ENCODE measurements at regions not wholly inside any gene's neighbourhood (a gene's known extent, or its start where the extent isn't known, plus 50 kb on each side); places are given as distances from the start of the nearest gene placed in this dataset.

DNA sequence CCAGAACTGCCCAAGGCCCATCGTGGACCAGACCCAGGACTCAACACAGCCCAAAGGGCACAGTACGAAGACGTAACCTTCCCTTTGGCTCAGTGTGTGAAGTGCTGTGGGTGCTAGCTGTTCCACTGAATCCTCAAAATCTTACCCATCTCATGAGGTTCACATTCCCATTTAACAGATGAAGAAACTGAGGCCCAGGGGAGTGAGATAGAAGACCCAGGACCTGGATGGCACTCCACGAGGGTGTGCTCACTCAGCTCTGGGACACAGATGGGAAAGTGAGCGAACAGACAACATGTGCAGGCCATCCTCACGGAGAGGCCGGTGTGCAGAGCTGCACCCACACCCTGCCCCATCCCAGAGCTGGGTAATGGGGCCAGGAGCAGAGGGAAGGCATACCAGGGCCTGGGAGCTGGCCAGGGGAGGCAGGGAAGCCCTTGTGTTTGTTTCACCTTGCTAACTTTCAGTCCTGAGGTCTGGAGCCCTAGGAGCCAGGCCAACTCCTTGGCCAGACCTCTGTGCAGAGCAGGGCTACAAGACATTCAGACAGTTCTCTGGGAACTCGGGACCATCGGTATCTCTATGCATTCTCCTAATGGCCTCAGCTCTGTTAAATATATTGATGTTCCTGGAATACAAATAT, 100.3 kb upstream of the ZMIZ1 start:
- H3K27me3 ChIP-seq (ENCODE audit: control insufficient read depth, insufficient read depth, low read length) = no peaks in the 10 kb centered on the region
- no peak overlapping the region for H3K4me3 ChIP-seq (ENCODE audit: low read depth, low read length)
- DNase-seq (ENCODE audit: low read depth) = no peak
- H3K36me3 ChIP-seq (ENCODE audit: control insufficient read depth, insufficient read depth, low read length) = no peaks in the 10 kb centered on the region
- TF ChIP-seq, protein P1, sequence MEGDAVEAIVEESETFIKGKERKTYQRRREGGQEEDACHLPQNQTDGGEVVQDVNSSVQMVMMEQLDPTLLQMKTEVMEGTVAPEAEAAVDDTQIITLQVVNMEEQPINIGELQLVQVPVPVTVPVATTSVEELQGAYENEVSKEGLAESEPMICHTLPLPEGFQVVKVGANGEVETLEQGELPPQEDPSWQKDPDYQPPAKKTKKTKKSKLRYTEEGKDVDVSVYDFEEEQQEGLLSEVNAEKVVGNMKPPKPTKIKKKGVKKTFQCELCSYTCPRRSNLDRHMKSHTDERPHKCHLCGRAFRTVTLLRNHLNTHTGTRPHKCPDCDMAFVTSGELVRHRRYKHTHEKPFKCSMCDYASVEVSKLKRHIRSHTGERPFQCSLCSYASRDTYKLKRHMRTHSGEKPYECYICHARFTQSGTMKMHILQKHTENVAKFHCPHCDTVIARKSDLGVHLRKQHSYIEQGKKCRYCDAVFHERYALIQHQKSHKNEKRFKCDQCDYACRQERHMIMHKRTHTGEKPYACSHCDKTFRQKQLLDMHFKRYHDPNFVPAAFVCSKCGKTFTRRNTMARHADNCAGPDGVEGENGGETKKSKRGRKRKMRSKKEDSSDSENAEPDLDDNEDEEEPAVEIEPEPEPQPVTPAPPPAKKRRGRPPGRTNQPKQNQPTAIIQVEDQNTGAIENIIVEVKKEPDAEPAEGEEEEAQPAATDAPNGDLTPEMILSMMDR (IDR thresholded peaks at IDR 0.05; ENCODE audit: insufficient read depth, low read length, poor library complexity, severe bottlenecking) = no peak

DNA sequence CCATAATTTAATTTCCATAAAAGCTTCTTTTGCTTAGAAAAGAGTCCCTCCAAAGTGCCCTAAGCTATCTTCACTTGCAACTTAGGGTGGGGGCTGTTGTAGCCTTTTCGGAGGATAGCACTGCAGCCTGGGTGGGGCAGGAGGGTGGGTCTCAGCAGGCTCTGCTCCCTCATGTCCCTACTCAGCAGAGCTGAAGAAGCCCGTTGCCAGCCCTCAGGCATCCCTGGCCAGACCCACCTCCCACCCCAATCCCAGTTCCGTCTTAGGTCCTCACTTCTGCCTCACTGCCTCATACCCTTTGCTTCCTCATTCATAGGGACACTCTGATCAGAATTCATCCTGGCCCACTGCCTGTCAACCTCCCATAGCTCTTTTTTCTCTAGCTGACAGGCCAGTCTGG, 99.8 kb upstream of the ZMIZ1 start:
- no peak for DNase-seq (ENCODE audit: low read depth)
- TF ChIP-seq, protein P1 (IDR thresholded peaks at IDR 0.05; ENCODE audit: insufficient read depth, low read length, poor library complexity, severe bottlenecking) = no peak
- Histone ChIP-seq H3K4me3 (ENCODE audit: low read depth, low read length) (no peak overlapping the region), H3K27me3 (ENCODE audit: control insufficient read depth, insufficient read depth, low read length) (no peaks in the 10 kb centered on the region), H3K36me3 (ENCODE audit: control insufficient read depth, insufficient read depth, low read length) (no peaks in the 10 kb centered on the region)

DNA sequence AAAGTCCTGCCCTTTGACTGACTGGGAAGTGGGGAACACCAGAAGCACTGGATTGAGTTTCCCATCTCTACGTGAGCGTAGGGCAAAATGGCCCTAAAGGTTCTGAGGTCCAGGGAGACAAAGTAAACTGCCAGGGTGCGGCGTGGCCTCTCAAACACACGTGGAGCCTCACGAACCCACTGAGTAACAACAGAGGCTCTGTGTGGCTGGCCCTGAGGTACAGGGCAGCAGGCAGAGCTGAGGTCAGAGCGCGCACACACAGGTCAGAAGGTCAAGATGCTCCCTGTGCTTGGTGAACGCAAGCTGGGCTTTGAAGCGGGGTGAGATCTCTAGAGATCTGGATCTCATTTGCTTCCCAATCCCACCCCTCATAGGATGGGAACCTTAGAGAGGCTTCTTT, 99.0 kb upstream of the ZMIZ1 start:
- DNase-seq (ENCODE audit: low read depth) = no peak
- no peaks in the 10 kb centered on the region for H3K36me3 ChIP-seq (ENCODE audit: control insufficient read depth, insufficient read depth, low read length)
- TF ChIP-seq, protein P1 (IDR thresholded peaks at IDR 0.05; ENCODE audit: insufficient read depth, low read length, poor library complexity, severe bottlenecking) = no peak
- H3K27me3 ChIP-seq (ENCODE audit: control insufficient read depth, insufficient read depth, low read length) = no peaks in the 10 kb centered on the region
- no peak overlapping the region for H3K4me3 ChIP-seq (ENCODE audit: low read depth, low read length)

DNA sequence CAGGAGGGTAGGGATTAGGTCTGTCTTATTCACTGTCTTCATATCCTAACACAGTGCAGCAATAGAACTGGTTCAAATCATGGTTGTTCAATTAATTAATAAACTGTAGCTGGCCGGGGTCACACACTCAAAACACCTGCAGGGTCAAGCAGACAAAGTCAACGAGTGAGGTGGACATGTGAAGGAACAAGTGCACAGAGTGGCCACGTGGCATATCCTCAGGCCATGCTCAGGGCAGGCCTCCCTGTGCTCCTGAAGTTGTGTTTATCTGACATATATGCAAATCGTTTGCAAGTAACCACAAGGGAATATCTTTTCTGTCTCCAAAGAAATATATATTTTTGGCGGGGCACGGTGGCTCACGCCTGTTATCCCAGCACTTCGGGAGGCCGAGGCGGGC, 98.5 kb upstream of the ZMIZ1 start:
- H3K27me3 ChIP-seq (ENCODE audit: control insufficient read depth, insufficient read depth, low read length) = no peaks in the 10 kb centered on the region
- TF ChIP-seq, protein P1 (IDR thresholded peaks at IDR 0.05; ENCODE audit: insufficient read depth, low read length, poor library complexity, severe bottlenecking) = no peak
- no peak for DNase-seq (ENCODE audit: low read depth)
- no peaks in the 10 kb centered on the region for H3K36me3 ChIP-seq (ENCODE audit: control insufficient read depth, insufficient read depth, low read length)
- H3K4me3 ChIP-seq (ENCODE audit: low read depth, low read length) = no peak overlapping the region

DNA sequence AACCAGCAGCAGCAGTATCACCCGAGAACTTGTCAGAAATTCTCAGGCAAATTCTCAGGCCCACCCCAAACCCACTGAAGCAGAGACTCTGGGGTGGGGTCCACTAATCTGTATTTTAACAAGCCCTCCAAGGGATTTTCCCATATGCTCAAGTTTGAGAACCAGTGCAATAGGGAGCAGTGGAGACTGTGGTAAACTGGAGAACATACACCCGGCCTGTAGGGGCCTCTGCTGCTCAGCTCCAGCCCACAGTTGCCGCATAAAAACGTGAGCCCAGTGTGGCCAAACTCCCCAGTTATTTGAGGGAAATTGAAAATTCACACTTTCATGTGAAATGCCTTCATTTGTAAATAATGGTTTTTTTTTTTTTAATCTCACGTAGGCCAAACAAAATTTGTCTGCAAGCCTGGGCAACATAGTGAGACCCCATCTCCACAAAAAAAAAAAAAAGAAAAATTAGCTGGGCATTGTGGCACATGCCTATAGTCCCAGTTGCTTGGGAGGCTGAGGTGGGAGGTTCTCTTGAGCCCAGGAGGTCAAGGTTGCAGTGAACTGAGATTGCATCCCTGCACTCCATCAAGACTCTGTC, 97.6 kb upstream of the ZMIZ1 start:
- TF ChIP-seq, protein P1 (IDR thresholded peaks at IDR 0.05; ENCODE audit: insufficient read depth, low read length, poor library complexity, severe bottlenecking) = no peak
- H3K36me3 ChIP-seq (ENCODE audit: control insufficient read depth, insufficient read depth, low read length) = no peaks in the 10 kb centered on the region
- DNase-seq (ENCODE audit: low read depth) = no peak
- H3K4me3 ChIP-seq (ENCODE audit: low read depth, low read length) = no peak overlapping the region
- H3K27me3 ChIP-seq (ENCODE audit: control insufficient read depth, insufficient read depth, low read length) = no peaks in the 10 kb centered on the region
